Karpas-422 (cell line): ENCODE measurements at regions not wholly inside any gene's neighbourhood (a gene's known extent, or its start where the extent isn't known, plus 50 kb on each side); places are given as distances from the start of the nearest gene placed in this dataset.

Experiments used
- DNase-seq: peaks from one replicate; pipeline ENCODE4 v3.0.0-alpha.2; 2015
- H2AFZ ChIP-seq: fragments of 200-600 bp; sonication (generic); 2 replicates; pipeline ENCODE4 v1.6.1; 2014; ENCODE audit warnings: antibody characterized with exemption, low read length, mixed read lengths
- H3K27ac ChIP-seq: fragments of 200-600 bp; sonication (generic); 2 replicates; pipeline ENCODE4 v1.5.1; 2014; ENCODE audit warnings: mild to moderate bottlenecking, low read length, moderate library complexity
- H3K27me3 ChIP-seq: fragments of 200-600 bp; sonication (generic); 2 replicates; pipeline ENCODE4 v1.6.1; 2014; ENCODE audit warnings: low read length, mixed read lengths
- H3K36me3 ChIP-seq: fragments of 200-600 bp; sonication (generic); 2 replicates; pipeline ENCODE4 v1.6.1; 2014; ENCODE audit warnings: low read length, mixed read lengths; ENCODE audit not compliant: insufficient read depth
- H3K4me1 ChIP-seq: fragments of 200-600 bp; sonication (generic); 2 replicates; pipeline ENCODE4 v1.6.1; 2014; ENCODE audit warnings: mild to moderate bottlenecking, low read length, mixed read lengths
- H3K4me2 ChIP-seq: fragments of 200-600 bp; sonication (generic); 2 replicates; pipeline ENCODE4 v1.6.1; 2014; ENCODE audit warnings: low read length, low read depth, mild to moderate bottlenecking; ENCODE audit not compliant: poor library complexity, severe bottlenecking
- H3K4me3 ChIP-seq: fragments of 200-600 bp; sonication (generic); 2 replicates; pipeline ENCODE4 v1.5.1; 2014; ENCODE audit warnings: mild to moderate bottlenecking, antibody characterized with exemption, low read length, mixed read lengths
- H3K79me2 ChIP-seq: fragments of 200-600 bp; sonication (generic); 2 replicates; pipeline ENCODE4 v1.6.1; 2014; ENCODE audit warnings: mild to moderate bottlenecking, low read length, mixed read lengths
- H3K9ac ChIP-seq: fragments of 200-600 bp; sonication (generic); 2 replicates; pipeline ENCODE4 v1.6.0; 2014; ENCODE audit warnings: low read length
- H3K9me2 ChIP-seq: fragments of 200-600 bp; sonication (generic), shearing (Covaris generic); replicated peaks from 2 replicates; pipeline ENCODE4 v1.6.0; 2014; ENCODE audit warnings: mild to moderate bottlenecking, low read length, moderate library complexity; ENCODE audit not compliant: insufficient read depth
- H3K9me3 ChIP-seq: fragments of 300-700, 200-600 bp; sonication (generic); 2 replicates; pipeline ENCODE4 v1.6.1; 2014; ENCODE audit warnings: low read length, mixed read lengths
- H4K20me1 ChIP-seq: fragments of 200-600 bp; sonication (generic); 2 replicates; pipeline ENCODE4 v1.6.1; 2014; ENCODE audit warnings: mild to moderate bottlenecking, antibody characterized with exemption, low read length, low read depth; ENCODE audit not compliant: insufficient read depth

DNA sequence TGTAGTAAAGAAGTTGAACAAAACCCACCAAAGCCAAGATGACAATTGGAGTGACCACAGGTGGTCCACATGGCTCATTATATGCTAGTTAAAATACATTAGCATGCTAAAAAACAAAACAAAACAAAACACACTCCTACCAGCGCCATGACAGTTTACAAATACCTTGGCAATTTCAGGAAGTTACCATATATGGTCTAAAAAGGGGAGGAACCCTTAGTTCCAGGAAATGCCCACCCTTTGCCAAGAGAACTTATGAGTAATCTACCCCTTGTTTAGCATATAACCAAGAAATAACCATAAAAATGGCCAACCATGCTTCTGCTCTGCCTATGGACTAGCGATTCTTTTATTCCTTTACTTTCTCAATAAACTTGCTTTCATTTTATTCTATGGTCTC lies 979.1 kb upstream of the POT1 start:
- no peaks in the 10 kb centered on the region for H3K4me1 ChIP-seq
- H3K36me3 ChIP-seq = no peaks in the 10 kb centered on the region
- no peak overlapping the region for H3K4me2 ChIP-seq
- no peak overlapping the region for H3K9ac ChIP-seq
- H3K27me3 ChIP-seq = no peaks in the 10 kb centered on the region
- no peaks in the 10 kb centered on the region for H3K9me2 ChIP-seq
- no peak overlapping the region for H3K27ac ChIP-seq
- no peak for DNase-seq
- no peaks in the 10 kb centered on the region for H4K20me1 ChIP-seq
- H3K9me3 ChIP-seq = peaks cover 3% of the 10 kb centered on the region; the same call in 1 of the 2 replicates
- no peaks in the 10 kb centered on the region for H3K79me2 ChIP-seq
- no peak overlapping the region for H3K4me3 ChIP-seq
- H2AFZ ChIP-seq = no peak overlapping the region

DNA sequence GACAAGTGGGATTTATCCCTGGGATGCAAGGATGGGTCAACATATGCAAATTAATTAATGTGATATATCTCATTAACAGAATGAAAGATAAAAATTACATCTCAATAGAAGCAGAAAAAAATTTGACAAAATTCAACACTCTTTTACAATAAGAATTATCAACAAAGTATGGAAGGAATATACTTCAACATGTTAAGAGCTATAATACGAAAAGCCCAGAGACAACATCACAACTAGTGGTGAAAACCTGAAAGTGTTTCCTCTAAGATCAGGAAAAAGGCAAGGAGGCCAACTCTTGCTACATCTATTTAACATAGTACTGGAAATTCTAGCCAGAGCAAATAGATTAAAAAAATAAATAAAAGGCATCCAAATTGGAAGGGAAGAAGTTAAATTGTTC lies 970.0 kb upstream of the POT1 start:
- Histone ChIP-seq H3K9ac (no peak overlapping the region), H3K79me2 (no peaks in the 10 kb centered on the region), H2AFZ (no peak overlapping the region), H4K20me1 (no peaks in the 10 kb centered on the region), H3K36me3 (no peaks in the 10 kb centered on the region), H3K9me3 (peaks cover 25% of the 10 kb centered on the region), H3K4me3 (no peak overlapping the region), H3K27me3 (no peaks in the 10 kb centered on the region), H3K4me2 (no peak overlapping the region), H3K4me1 (no peaks in the 10 kb centered on the region), H3K27ac (no peak overlapping the region), H3K9me2 (no peaks in the 10 kb centered on the region)
- DNase-seq = no peak

DNA sequence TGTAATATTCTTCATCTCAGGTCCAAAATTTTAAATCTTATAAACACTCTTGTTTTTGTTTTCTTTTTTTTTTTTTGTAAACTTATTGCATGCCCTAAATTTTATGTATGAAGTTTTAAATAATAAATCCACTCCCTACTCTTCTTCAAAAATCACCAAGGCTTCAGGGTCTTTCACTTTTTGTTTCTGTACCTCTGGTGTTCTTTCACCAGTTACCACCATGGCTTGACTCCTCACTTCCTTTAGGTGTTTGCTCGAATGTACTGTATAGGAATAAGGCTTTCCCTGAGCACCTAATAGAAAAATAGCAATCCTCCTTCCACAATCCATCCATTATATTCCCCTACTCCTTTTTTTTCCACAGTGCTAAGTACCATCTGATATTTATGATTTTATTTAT lies 962.8 kb upstream of the POT1 start:
- Histone ChIP-seq H2AFZ (no peak overlapping the region), H3K27me3 (no peaks in the 10 kb centered on the region), H3K9me3 (peaks cover 18% of the 10 kb centered on the region; the same call in 1 of the 2 replicates), H3K9me2 (no peaks in the 10 kb centered on the region), H3K36me3 (no peaks in the 10 kb centered on the region), H3K4me2 (no peak overlapping the region), H3K27ac (no peak overlapping the region), H3K4me3 (no peak overlapping the region), H3K4me1 (no peaks in the 10 kb centered on the region), H4K20me1 (no peaks in the 10 kb centered on the region), H3K9ac (no peak overlapping the region), H3K79me2 (no peaks in the 10 kb centered on the region)
- DNase-seq = no peak

DNA sequence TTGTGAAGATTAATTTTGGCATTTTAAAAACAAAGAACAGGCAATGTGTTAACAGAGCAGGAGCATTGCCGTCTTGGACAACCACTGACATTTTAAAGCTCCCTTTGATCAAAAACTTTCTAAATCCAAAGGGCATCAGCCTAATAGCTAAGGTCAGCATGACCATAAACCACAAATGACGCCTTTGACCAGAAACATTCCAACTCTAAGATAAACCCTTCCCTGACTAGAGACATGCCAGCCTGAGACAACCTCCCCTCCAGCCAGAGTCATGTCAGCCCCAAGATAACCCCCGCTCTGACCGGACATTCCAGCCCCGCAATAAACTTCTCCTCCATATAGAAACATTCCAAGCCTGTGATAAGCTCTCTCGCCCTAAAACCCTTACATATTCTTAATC lies 949.4 kb upstream of the POT1 start:
- Histone ChIP-seq H3K9me2 (no peaks in the 10 kb centered on the region), H3K79me2 (no peaks in the 10 kb centered on the region), H2AFZ (no peak overlapping the region), H3K4me3 (no peak overlapping the region), H3K9me3 (peaks cover 22% of the 10 kb centered on the region), H3K4me1 (no peaks in the 10 kb centered on the region), H3K36me3 (no peaks in the 10 kb centered on the region), H3K27ac (no peak overlapping the region), H4K20me1 (no peaks in the 10 kb centered on the region), H3K27me3 (no peaks in the 10 kb centered on the region), H3K4me2 (no peak overlapping the region), H3K9ac (no peak overlapping the region)
- DNase-seq = no peak

DNA sequence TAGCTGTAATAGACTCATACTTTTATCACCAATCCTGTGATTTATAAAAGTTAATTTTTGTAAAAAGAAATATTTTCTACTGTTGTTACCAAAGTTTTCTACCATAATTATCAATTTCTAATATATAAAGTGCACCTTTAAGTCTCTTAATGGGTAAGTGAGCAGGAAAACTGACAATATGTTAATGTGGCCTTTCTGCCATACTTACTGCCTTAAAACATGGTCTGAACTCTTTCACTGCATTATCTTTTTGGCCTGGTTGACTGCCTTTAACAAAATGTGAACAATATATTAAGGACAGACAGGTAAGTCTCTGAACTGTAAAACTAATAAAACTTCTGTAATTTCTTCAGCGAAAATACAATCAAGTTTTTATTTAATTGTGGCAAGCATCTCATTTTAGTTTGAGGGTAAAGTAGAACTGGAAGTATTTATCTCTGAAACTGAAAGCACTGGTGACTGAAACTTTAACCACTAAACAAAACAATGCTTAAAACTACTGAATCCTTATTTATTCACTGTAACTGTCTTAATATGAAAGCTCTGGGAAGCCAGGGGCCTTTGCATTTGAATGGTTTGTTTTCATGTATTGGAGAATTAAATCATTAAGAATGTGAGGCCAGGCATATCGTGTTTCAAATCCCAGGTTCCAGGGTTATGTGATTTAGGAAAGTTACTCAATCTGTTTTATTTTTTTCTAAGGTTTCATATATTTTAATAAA lies 948.8 kb upstream of the POT1 start:
- Histone ChIP-seq H3K4me2 (no peak overlapping the region), H3K27ac (no peak overlapping the region), H4K20me1 (no peaks in the 10 kb centered on the region), H3K36me3 (no peaks in the 10 kb centered on the region), H3K9ac (no peak overlapping the region), H2AFZ (no peak overlapping the region), H3K27me3 (no peaks in the 10 kb centered on the region), H3K4me3 (no peak overlapping the region), H3K79me2 (no peaks in the 10 kb centered on the region), H3K4me1 (no peaks in the 10 kb centered on the region), H3K9me3 (peaks cover 22% of the 10 kb centered on the region), H3K9me2 (no peaks in the 10 kb centered on the region)
- no peak for DNase-seq

DNA sequence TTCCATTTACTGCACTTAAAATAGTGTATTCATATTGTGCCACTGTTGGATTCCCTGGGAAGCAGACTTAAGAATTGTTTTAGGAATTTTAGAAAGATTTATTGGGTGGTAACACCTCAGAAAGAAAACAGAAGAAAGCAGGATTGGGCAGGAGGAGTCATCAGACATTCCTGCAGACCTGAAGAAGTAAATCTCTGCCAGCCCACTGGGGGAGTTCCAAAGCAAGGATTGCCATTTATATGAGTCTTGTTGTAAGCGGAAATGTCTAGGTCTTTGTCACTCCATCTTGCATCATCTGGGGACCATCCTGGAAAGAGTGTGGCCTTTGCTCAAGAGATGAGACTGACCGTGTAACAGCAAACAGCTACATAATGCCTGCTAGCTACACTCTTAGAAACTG lies 947.6 kb upstream of the POT1 start:
- Histone ChIP-seq H3K27me3 (no peaks in the 10 kb centered on the region), H3K79me2 (no peaks in the 10 kb centered on the region), H4K20me1 (no peaks in the 10 kb centered on the region), H3K27ac (no peak overlapping the region), H3K9ac (no peak overlapping the region), H2AFZ (no peak overlapping the region), H3K36me3 (no peaks in the 10 kb centered on the region), H3K9me3 (peaks cover 22% of the 10 kb centered on the region), H3K4me1 (no peaks in the 10 kb centered on the region), H3K4me3 (no peak overlapping the region), H3K4me2 (no peak overlapping the region), H3K9me2 (no peaks in the 10 kb centered on the region)
- DNase-seq = no peak

DNA sequence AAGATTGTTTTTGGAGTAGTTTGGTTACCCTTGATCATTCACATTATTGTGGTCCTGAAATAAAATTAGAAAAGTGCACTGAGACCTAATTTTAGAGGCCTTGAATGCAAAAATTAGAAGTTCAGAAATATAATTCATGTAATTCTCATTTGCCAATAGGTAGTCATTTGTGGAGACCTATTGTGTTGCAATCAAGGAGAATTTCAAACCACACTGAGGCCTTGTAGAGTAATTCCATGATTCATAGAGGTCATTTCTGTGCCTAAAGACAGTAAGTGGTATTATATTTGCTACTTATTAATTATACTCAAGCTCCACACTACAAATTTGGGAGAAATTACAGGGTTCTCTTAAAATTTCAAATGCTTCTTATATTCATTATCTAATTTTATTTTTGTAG lies 946.8 kb upstream of the POT1 start:
- H2AFZ ChIP-seq = no peak overlapping the region
- peaks cover 18% of the 10 kb centered on the region for H3K9me3 ChIP-seq
- no peak overlapping the region for H3K27ac ChIP-seq
- H3K9ac ChIP-seq = no peak overlapping the region
- no peaks in the 10 kb centered on the region for H3K79me2 ChIP-seq
- no peaks in the 10 kb centered on the region for H4K20me1 ChIP-seq
- no peaks in the 10 kb centered on the region for H3K4me1 ChIP-seq
- DNase-seq = no peak
- no peaks in the 10 kb centered on the region for H3K36me3 ChIP-seq
- no peak overlapping the region for H3K4me3 ChIP-seq
- H3K27me3 ChIP-seq = no peaks in the 10 kb centered on the region
- H3K4me2 ChIP-seq = no peak overlapping the region
- H3K9me2 ChIP-seq = no peaks in the 10 kb centered on the region

DNA sequence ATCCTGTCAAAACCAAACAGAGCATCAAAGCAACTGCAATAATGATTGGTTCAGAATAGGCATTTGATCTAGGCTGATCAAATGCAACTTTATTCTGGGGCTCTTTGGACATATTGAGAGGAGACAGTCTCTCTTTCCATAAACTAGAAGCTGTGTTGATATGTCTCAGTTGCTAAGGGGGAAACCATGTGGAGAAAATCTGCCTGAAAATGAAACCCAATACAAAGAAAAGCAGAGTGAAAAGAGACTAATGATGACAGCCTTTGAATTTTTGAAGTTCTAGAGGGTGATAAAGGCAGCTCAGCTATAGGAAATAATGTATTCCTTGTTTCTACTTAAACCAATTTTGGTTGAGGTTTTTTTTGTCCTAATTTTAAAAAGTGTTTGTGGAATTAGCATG lies 941.8 kb upstream of the POT1 start:
- peaks cover 23% of the 10 kb centered on the region for H3K9me3 ChIP-seq
- no peak overlapping the region for H3K4me3 ChIP-seq
- no peaks in the 10 kb centered on the region for H3K4me1 ChIP-seq
- H3K27ac ChIP-seq = no peak overlapping the region
- no peak overlapping the region for H3K9ac ChIP-seq
- no peaks in the 10 kb centered on the region for H4K20me1 ChIP-seq
- no peaks in the 10 kb centered on the region for H3K36me3 ChIP-seq
- no peaks in the 10 kb centered on the region for H3K27me3 ChIP-seq
- no peak for DNase-seq
- no peak overlapping the region for H3K4me2 ChIP-seq
- no peak overlapping the region for H2AFZ ChIP-seq
- H3K79me2 ChIP-seq = no peaks in the 10 kb centered on the region
- no peaks in the 10 kb centered on the region for H3K9me2 ChIP-seq
